Upper lobe of left lung (tissue), 4 donors: ENCODE measurements at regions not wholly inside any gene's neighbourhood (a gene's known extent, or its start where the extent isn't known, plus 50 kb on each side); places are given as distances from the start of the nearest gene placed in this dataset.

Source experiments
- EP300 ChIP-seq, 4 donors: sonication (generic); formaldehyde crosslinking; IDR thresholded peaks; one replicate each; pipeline ENCODE4 v1.5.1; 2017; ENCODE audit warnings: antibody characterized with exemption in 4 of 4, control low read depth in 2 of 4
- POLR2AphosphoS5 ChIP-seq, 2 donors: sonication (generic); formaldehyde crosslinking; IDR thresholded peaks; one replicate each; pipeline ENCODE4 v1.5.1; 2017; ENCODE audit warnings: antibody characterized with exemption in 2 of 2
- TF ChIP-seq, protein P1 (sequence below), 6 experiments: fragments of 450-650 bp in 4 of 6; fragments of 200-600 bp in 2 of 6; sonication (generic) in 2 of 6; IDR thresholded peaks; one replicate each; pipeline ENCODE4 v1.5.1; 2016 to 2019; ENCODE audit warnings: antibody characterized with exemption in 6 of 6

DNA sequence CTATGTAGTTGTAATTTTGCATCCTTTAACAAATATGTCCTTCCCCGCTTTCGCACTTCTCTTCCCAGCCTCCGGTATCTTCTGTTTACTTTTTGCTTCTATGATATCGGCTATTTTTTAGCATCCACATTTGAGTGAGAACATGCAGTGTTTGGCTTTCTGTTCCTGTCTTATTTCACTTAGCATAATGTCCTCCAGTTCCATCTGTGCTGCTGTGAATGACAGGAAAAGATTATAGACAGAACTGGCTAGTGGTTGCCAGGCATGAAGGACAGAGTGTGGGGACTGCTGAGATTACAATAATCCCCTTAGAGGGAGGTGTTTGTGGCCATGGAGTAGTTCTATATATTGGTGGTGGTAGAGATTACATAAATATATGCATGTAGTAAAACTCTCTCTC lies 588.6 kb downstream of the NLGN4X start:
- TF ChIP-seq, protein P1, sequence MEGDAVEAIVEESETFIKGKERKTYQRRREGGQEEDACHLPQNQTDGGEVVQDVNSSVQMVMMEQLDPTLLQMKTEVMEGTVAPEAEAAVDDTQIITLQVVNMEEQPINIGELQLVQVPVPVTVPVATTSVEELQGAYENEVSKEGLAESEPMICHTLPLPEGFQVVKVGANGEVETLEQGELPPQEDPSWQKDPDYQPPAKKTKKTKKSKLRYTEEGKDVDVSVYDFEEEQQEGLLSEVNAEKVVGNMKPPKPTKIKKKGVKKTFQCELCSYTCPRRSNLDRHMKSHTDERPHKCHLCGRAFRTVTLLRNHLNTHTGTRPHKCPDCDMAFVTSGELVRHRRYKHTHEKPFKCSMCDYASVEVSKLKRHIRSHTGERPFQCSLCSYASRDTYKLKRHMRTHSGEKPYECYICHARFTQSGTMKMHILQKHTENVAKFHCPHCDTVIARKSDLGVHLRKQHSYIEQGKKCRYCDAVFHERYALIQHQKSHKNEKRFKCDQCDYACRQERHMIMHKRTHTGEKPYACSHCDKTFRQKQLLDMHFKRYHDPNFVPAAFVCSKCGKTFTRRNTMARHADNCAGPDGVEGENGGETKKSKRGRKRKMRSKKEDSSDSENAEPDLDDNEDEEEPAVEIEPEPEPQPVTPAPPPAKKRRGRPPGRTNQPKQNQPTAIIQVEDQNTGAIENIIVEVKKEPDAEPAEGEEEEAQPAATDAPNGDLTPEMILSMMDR (IDR thresholded peaks at IDR 0.05): no peak
- no peak for TF ChIP-seq POLR2AphosphoS5 (IDR thresholded peaks at IDR 0.05)
- no peak for TF ChIP-seq EP300 (IDR thresholded peaks at IDR 0.05)
